ENCODE measurements at regions not wholly inside any gene's neighbourhood (a gene's known extent, or its start where the extent isn't known, plus 50 kb on each side); places are given as distances from the start of the nearest gene placed in this dataset.

- TF ChIP-seq POLR2A (IDR thresholded peaks at IDR 0.05) = no peak
- TF ChIP-seq CTCF (IDR thresholded peaks at IDR 0.05) = no peak
Measured at GRCh38 chr4:173449380-173449717, 50.4 kb upstream of the SCRG1 start.
